ENCODE measurements at regions not wholly inside any gene's neighbourhood (a gene's known extent, or its start where the extent isn't known, plus 50 kb on each side); places are given as distances from the start of the nearest gene placed in this dataset.

DNA sequence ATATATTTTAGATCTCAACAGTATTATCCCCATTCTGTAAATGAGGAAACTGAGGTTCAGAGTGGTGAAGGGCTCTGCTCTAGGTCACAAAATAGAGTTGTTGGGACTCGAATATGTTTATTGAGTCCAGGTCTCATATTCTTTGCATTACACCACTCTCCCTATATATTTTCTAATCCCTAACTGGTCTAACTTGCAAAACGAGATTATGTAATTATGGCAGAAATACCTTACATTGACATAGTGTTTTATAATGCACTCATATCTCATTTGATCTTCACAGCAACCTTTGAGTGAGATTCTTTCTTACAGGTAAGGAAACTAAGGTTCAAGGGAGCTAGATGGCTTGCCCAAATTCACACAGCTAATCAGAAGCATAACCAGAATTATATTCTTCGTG is 106.9 kb upstream of the LRIG3 start:
- Histone ChIP-seq H3K9me3 (ENCODE audit: control insufficient read depth, insufficient read depth, low read depth, low read length) (no peaks in the 10 kb centered on the region), H3K27me3 (ENCODE audit: control insufficient read depth, insufficient read depth, low read length) (no peaks in the 10 kb centered on the region), H3K9ac (ENCODE audit: insufficient read depth, low read length) (no peak overlapping the region), H3K79me2 (ENCODE audit: control insufficient read depth, insufficient read depth, low read length) (no peaks in the 10 kb centered on the region), H3K27ac (ENCODE audit: insufficient read depth, low read length) (no peak overlapping the region), H2AFZ (ENCODE audit: low read length) (no peak overlapping the region), H3K4me3 (replicated peaks in 1 of 4; ENCODE audit: control extremely low read depth in 1 of 4, insufficient read depth in 1 of 4, low read depth in 3 of 4, low read length in 4 of 4) (no peak overlapping the region), H3K4me2 (ENCODE audit: extremely low read depth, insufficient read depth, low read length) (no peak overlapping the region), H3K36me3 (ENCODE audit: control insufficient read depth, insufficient read depth, low read length) (no peaks in the 10 kb centered on the region), H4K20me1 (ENCODE audit: control insufficient read depth, extremely low read depth, insufficient read depth, low read length) (no peaks in the 10 kb centered on the region), H3K4me1 (ENCODE audit: control insufficient read depth, extremely low read depth, insufficient read depth, low read length) (no peaks in the 10 kb centered on the region)
- TF ChIP-seq EZH2 (IDR thresholded peaks at IDR 0.05; ENCODE audit: low read length, missing control alignments) = no peak
- TF ChIP-seq, protein P1, sequence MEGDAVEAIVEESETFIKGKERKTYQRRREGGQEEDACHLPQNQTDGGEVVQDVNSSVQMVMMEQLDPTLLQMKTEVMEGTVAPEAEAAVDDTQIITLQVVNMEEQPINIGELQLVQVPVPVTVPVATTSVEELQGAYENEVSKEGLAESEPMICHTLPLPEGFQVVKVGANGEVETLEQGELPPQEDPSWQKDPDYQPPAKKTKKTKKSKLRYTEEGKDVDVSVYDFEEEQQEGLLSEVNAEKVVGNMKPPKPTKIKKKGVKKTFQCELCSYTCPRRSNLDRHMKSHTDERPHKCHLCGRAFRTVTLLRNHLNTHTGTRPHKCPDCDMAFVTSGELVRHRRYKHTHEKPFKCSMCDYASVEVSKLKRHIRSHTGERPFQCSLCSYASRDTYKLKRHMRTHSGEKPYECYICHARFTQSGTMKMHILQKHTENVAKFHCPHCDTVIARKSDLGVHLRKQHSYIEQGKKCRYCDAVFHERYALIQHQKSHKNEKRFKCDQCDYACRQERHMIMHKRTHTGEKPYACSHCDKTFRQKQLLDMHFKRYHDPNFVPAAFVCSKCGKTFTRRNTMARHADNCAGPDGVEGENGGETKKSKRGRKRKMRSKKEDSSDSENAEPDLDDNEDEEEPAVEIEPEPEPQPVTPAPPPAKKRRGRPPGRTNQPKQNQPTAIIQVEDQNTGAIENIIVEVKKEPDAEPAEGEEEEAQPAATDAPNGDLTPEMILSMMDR (conservative IDR thresholded peaks at IDR 0.05 in 1 of 2, IDR thresholded peaks at IDR 0.05 in 1 of 2; ENCODE audit: low read depth in 1 of 2, low read length in 2 of 2) = no peak
- no peak for DNase-seq (ENCODE audit: low read depth in 2 of 2)

DNA sequence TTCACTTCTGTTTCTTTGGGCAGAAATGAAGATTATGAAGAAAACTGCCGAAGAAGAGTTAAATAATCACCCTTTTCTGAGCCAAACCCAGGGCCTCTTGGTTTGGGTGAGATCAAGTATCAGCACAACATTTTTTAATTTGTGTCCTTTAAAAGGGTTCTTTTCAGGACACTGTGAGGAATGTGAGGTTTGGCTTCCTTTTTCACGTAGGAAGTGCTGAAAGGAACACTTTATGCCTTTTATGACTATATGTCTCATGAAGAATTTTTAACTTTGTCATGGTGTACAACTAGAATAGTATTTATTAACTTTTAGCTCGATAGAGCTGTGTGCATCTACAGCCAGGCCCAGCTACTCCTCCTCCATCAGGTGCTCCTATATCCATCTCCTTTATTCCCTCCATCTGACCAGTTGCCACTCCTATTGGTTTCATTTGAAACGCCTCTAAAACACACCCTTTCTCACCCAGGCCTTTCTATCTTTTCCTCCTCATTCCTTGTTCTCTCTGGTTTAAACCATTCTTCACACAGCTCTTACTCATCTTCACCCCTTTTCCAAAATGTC is 103.6 kb upstream of the LRIG3 start:
- Histone ChIP-seq H4K20me1 (ENCODE audit: control insufficient read depth, extremely low read depth, insufficient read depth, low read length) (no peaks in the 10 kb centered on the region), H3K36me3 (ENCODE audit: control insufficient read depth, insufficient read depth, low read length) (no peaks in the 10 kb centered on the region), H3K4me1 (ENCODE audit: control insufficient read depth, extremely low read depth, insufficient read depth, low read length) (no peaks in the 10 kb centered on the region), H3K79me2 (ENCODE audit: control insufficient read depth, insufficient read depth, low read length) (no peaks in the 10 kb centered on the region), H2AFZ (ENCODE audit: low read length) (no peak overlapping the region), H3K4me3 (replicated peaks in 1 of 4; ENCODE audit: control extremely low read depth in 1 of 4, insufficient read depth in 1 of 4, low read depth in 3 of 4, low read length in 4 of 4) (no peak overlapping the region), H3K9me3 (ENCODE audit: control insufficient read depth, insufficient read depth, low read depth, low read length) (no peaks in the 10 kb centered on the region), H3K27me3 (ENCODE audit: control insufficient read depth, insufficient read depth, low read length) (no peaks in the 10 kb centered on the region), H3K9ac (ENCODE audit: insufficient read depth, low read length) (no peak overlapping the region), H3K27ac (ENCODE audit: insufficient read depth, low read length) (no peak overlapping the region), H3K4me2 (ENCODE audit: extremely low read depth, insufficient read depth, low read length) (no peak overlapping the region)
- peak in 1 of 2 donors; percentile 44 for DNase-seq (ENCODE audit: low read depth in 2 of 2)
- TF ChIP-seq, protein P1 (conservative IDR thresholded peaks at IDR 0.05 in 1 of 2, IDR thresholded peaks at IDR 0.05 in 1 of 2; ENCODE audit: low read depth in 1 of 2, low read length in 2 of 2) = no peak
- TF ChIP-seq EZH2 (IDR thresholded peaks at IDR 0.05; ENCODE audit: low read length, missing control alignments) = no peak

DNA sequence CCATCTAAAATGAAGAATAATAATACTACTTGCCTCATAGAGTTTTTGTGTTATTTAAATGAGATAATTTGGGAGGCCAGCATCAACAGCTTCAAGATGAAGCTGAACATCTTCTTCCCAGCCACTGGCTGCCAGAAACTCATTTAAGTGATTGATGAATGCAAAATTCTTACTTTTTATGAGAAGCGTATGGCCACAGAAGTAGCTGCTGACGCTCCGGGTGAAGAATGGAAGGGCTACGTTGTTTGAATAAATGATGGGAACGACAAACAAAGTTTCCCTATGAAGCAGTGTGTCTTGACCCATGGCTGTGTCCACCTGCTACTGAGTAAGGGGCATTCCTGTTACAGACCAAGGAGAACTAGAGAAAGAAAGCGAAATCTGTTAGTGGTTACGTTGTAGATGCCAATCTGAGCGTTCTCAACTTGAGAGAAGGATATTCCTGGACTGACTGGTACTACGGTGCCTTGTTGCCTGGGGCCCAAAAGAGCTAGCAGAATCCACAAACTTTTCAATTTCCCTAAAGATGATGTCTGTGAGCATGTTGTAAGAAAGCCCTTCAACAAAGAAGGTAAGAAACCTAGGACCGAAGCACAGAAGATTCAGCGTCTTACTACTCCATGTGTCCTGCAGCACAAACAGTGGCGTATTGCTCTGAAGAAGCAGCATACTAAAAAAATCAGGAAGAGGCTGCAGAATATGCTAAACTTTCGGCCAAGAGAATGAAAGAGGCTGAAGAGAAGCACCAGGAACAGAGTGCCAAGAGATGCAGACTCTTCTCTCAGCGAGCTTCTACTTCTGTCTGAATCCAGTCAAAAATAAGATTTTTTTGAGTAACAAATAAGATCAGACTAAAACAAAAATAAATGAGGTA is 100.0 kb upstream of the LRIG3 start:
- Histone ChIP-seq H4K20me1 (ENCODE audit: control insufficient read depth, extremely low read depth, insufficient read depth, low read length) (no peaks in the 10 kb centered on the region), H3K79me2 (ENCODE audit: control insufficient read depth, insufficient read depth, low read length) (no peaks in the 10 kb centered on the region), H3K9ac (ENCODE audit: insufficient read depth, low read length) (no peak overlapping the region), H3K27me3 (ENCODE audit: control insufficient read depth, insufficient read depth, low read length) (no peaks in the 10 kb centered on the region), H3K4me2 (ENCODE audit: extremely low read depth, insufficient read depth, low read length) (no peak overlapping the region), H2AFZ (ENCODE audit: low read length) (no peak overlapping the region), H3K36me3 (ENCODE audit: control insufficient read depth, insufficient read depth, low read length) (no peaks in the 10 kb centered on the region), H3K4me1 (ENCODE audit: control insufficient read depth, extremely low read depth, insufficient read depth, low read length) (no peaks in the 10 kb centered on the region), H3K4me3 (replicated peaks in 1 of 4; ENCODE audit: control extremely low read depth in 1 of 4, insufficient read depth in 1 of 4, low read depth in 3 of 4, low read length in 4 of 4) (no peak overlapping the region), H3K27ac (ENCODE audit: insufficient read depth, low read length) (no peak overlapping the region), H3K9me3 (ENCODE audit: control insufficient read depth, insufficient read depth, low read depth, low read length) (no peaks in the 10 kb centered on the region)
- TF ChIP-seq EZH2 (IDR thresholded peaks at IDR 0.05; ENCODE audit: low read length, missing control alignments) = no peak
- DNase-seq (ENCODE audit: low read depth in 2 of 2) = no peak
